SU-DHL-6 (cell line): ENCODE measurements at regions not wholly inside any gene's neighbourhood (a gene's known extent, or its start where the extent isn't known, plus 50 kb on each side); places are given as distances from the start of the nearest gene placed in this dataset.

Source experiments
- CTCF ChIP-seq: fragments of 200-600 bp; sonication (generic); IDR thresholded peaks from one replicate; pipeline ENCODE4 v1.5.1; 2017; ENCODE audit warnings: antibody characterized with exemption, mild to moderate bottlenecking, low read length, moderate library complexity; ENCODE audit not compliant: insufficient read depth, poor library complexity, severe bottlenecking
- EZH2phosphoT487 ChIP-seq: fragments of 200-600 bp; sonication (generic), shearing (Covaris generic); conservative IDR thresholded peaks from 2 replicates; pipeline ENCODE4 v1.6.1; 2018; ENCODE audit warnings: mild to moderate bottlenecking, antibody characterized with exemption, low read length, moderate library complexity, mixed read lengths

GRCh38 chr2:64804651-64805050, 150.9 kb upstream of the SERTAD2 start:
- TF ChIP-seq CTCF (no peak), EZH2phosphoT487 (no peak)
